ENCODE measurements at regions not wholly inside any gene's neighbourhood (a gene's known extent, or its start where the extent isn't known, plus 50 kb on each side); places are given as distances from the start of the nearest gene placed in this dataset.

DNA sequence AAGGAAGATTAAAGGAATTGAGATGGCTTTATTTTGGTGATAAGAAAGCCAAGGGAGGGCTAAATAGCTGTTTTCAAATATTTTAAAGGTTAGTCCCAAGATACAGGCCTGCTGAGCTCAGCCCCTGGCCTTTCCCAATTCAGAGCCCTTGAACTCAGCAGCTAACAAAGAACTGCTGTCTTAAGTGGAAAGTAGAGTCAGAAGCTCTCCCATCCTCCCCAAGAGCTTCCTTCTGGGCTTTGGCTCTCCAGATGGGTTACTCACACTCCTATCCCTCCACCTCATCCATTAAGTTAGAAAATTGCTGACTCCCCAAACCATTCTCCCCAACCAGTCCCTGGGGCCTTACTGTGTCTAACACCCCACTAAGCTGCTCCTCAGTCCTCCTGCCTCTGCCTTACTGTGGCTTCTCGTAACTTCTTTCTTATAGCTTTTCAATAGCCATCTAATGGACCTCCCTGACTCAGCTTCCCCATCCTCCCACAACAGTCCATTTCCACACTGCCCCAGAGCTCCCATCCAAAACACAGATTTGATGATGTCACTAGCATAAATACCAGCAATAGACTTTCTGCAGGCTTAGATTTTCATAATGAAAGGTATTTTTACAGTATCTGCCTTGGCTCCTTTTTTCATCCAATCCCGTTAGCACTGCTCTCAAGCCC is 239.1 kb downstream of the ENC1 start:
- no TSS peak for BruUV-seq (replicated peaks)
- no peak for TF ChIP-seq FOSL1 (IDR thresholded peaks at IDR 0.05; ENCODE audit: low read depth)
- no peak for TF ChIP-seq EZH2 (IDR thresholded peaks at IDR 0.05)
- TF ChIP-seq, protein P1, sequence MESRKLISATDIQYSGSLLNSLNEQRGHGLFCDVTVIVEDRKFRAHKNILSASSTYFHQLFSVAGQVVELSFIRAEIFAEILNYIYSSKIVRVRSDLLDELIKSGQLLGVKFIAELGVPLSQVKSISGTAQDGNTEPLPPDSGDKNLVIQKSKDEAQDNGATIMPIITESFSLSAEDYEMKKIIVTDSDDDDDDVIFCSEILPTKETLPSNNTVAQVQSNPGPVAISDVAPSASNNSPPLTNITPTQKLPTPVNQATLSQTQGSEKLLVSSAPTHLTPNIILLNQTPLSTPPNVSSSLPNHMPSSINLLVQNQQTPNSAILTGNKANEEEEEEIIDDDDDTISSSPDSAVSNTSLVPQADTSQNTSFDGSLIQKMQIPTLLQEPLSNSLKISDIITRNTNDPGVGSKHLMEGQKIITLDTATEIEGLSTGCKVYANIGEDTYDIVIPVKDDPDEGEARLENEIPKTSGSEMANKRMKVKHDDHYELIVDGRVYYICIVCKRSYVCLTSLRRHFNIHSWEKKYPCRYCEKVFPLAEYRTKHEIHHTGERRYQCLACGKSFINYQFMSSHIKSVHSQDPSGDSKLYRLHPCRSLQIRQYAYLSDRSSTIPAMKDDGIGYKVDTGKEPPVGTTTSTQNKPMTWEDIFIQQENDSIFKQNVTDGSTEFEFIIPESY (IDR thresholded peaks at IDR 0.05; ENCODE audit: extremely low read depth, insufficient replicate concordance, low read length): no peak
- no peak for TF ChIP-seq JUND (IDR thresholded peaks at IDR 0.05)
- TF ChIP-seq, protein P2, sequence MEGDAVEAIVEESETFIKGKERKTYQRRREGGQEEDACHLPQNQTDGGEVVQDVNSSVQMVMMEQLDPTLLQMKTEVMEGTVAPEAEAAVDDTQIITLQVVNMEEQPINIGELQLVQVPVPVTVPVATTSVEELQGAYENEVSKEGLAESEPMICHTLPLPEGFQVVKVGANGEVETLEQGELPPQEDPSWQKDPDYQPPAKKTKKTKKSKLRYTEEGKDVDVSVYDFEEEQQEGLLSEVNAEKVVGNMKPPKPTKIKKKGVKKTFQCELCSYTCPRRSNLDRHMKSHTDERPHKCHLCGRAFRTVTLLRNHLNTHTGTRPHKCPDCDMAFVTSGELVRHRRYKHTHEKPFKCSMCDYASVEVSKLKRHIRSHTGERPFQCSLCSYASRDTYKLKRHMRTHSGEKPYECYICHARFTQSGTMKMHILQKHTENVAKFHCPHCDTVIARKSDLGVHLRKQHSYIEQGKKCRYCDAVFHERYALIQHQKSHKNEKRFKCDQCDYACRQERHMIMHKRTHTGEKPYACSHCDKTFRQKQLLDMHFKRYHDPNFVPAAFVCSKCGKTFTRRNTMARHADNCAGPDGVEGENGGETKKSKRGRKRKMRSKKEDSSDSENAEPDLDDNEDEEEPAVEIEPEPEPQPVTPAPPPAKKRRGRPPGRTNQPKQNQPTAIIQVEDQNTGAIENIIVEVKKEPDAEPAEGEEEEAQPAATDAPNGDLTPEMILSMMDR (IDR thresholded peaks at IDR 0.05 in 2 of 3, conservative IDR thresholded peaks at IDR 0.05 in 1 of 3; ENCODE audit: borderline replicate concordance in 1 of 3, insufficient read depth in 1 of 3, low read depth in 2 of 3, low read length in 2 of 3): no peak
- no peak for TF ChIP-seq SP1 (IDR thresholded peaks at IDR 0.05; ENCODE audit: low read depth)
- TF ChIP-seq, protein P3, sequence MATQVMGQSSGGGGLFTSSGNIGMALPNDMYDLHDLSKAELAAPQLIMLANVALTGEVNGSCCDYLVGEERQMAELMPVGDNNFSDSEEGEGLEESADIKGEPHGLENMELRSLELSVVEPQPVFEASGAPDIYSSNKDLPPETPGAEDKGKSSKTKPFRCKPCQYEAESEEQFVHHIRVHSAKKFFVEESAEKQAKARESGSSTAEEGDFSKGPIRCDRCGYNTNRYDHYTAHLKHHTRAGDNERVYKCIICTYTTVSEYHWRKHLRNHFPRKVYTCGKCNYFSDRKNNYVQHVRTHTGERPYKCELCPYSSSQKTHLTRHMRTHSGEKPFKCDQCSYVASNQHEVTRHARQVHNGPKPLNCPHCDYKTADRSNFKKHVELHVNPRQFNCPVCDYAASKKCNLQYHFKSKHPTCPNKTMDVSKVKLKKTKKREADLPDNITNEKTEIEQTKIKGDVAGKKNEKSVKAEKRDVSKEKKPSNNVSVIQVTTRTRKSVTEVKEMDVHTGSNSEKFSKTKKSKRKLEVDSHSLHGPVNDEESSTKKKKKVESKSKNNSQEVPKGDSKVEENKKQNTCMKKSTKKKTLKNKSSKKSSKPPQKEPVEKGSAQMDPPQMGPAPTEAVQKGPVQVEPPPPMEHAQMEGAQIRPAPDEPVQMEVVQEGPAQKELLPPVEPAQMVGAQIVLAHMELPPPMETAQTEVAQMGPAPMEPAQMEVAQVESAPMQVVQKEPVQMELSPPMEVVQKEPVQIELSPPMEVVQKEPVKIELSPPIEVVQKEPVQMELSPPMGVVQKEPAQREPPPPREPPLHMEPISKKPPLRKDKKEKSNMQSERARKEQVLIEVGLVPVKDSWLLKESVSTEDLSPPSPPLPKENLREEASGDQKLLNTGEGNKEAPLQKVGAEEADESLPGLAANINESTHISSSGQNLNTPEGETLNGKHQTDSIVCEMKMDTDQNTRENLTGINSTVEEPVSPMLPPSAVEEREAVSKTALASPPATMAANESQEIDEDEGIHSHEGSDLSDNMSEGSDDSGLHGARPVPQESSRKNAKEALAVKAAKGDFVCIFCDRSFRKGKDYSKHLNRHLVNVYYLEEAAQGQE (IDR thresholded peaks at IDR 0.05; ENCODE audit: low read depth): no peak
- TF ChIP-seq TCF7L2 (IDR thresholded peaks at IDR 0.05; ENCODE audit: borderline replicate concordance, extremely low read depth, insufficient read depth, insufficient read length): no peak
- TF ChIP-seq, protein P4, sequence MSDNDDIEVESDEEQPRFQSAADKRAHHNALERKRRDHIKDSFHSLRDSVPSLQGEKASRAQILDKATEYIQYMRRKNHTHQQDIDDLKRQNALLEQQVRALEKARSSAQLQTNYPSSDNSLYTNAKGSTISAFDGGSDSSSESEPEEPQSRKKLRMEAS (IDR thresholded peaks at IDR 0.05): no peak
- TF ChIP-seq ELF1 (IDR thresholded peaks at IDR 0.05; ENCODE audit: borderline replicate concordance, low read depth): no peak
- TF ChIP-seq EGR1 (IDR thresholded peaks at IDR 0.05; ENCODE audit: low read depth): no peak
- TF ChIP-seq ZFX (IDR thresholded peaks at IDR 0.05): no peak
- no peak for TF ChIP-seq POLR2A (IDR thresholded peaks at IDR 0.05; ENCODE audit: borderline replicate concordance, extremely low read depth, insufficient read depth, insufficient read length)
- TF ChIP-seq EZH2phosphoT487 (IDR thresholded peaks at IDR 0.05; ENCODE audit: borderline replicate concordance): no peak
- TF ChIP-seq POLR2AphosphoS5 (IDR thresholded peaks at IDR 0.05; ENCODE audit: low read depth, low read length): no peak
- TF ChIP-seq YY1 (IDR thresholded peaks at IDR 0.05; ENCODE audit: extremely low read depth, insufficient replicate concordance, low read depth, low read length): no peak
- TF ChIP-seq, protein P5, sequence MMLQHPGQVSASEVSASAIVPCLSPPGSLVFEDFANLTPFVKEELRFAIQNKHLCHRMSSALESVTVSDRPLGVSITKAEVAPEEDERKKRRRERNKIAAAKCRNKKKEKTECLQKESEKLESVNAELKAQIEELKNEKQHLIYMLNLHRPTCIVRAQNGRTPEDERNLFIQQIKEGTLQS (IDR thresholded peaks at IDR 0.05): no peak
- Histone ChIP-seq H3K9ac (ENCODE audit: low read length) (no peak overlapping the region), H3K9me3 (ENCODE audit: control insufficient read depth in 1 of 2, insufficient read depth in 1 of 2, low read depth in 1 of 2, low read length in 2 of 2) (no peaks in the 10 kb centered on the region), H3K4me2 (ENCODE audit: low read length) (no peak overlapping the region), H2AFZ (ENCODE audit: low read depth, low read length, poor library complexity, severe bottlenecking) (no peak overlapping the region), H3K27me3 (ENCODE audit: insufficient read depth, low read length) (no peaks in the 10 kb centered on the region), H3K9me2 (ENCODE audit: insufficient read depth) (no peaks in the 10 kb centered on the region), H3K4me1 (ENCODE audit: control insufficient read depth in 1 of 2, insufficient read depth in 2 of 2, low read length in 2 of 2) (no peaks in the 10 kb centered on the region), H3K79me2 (ENCODE audit: insufficient read depth, low read length) (no peaks in the 10 kb centered on the region), H3K36me3 (ENCODE audit: control insufficient read depth in 1 of 2, insufficient read depth in 2 of 2, low read length in 2 of 2) (no peaks in the 10 kb centered on the region), H3K4me3 (replicated peaks in 1 of 2; ENCODE audit: low read depth in 1 of 2, low read length in 2 of 2) (no peak overlapping the region), H4K20me1 (ENCODE audit: insufficient read depth) (no peaks in the 10 kb centered on the region), H3K27ac (ENCODE audit: low read depth, low read length) (no peak overlapping the region)
- no peak for ATAC-seq
- ChIA-PET RAD21 (ENCODE audit: low non-redundant PET in 1 of 2, low total read pairs in 2 of 2, uncharacterized antibody in 2 of 2, unreplicated experiment in 2 of 2) (no interaction called here), CTCF (no interaction called here), POLR2A (no interaction called here)
- intact Hi-C loops (cut with micrococcal nuclease): no loop called here
- DNase-seq (ENCODE audit: low read depth, low spot score): no peak
